Lung (tissue), 11 donors: ENCODE measurements at regions not wholly inside any gene's neighbourhood (a gene's known extent, or its start where the extent isn't known, plus 50 kb on each side); places are given as distances from the start of the nearest gene placed in this dataset.

Experiments
- ATAC-seq: fragments of 200-7000 bp; cut with Tn5 transposase; one replicate; pipeline ENCODE4 v1.9.1; 2020; ENCODE audit warnings: moderate number of reproducible peaks; ENCODE audit not compliant: insufficient read depth, low FRiP score
- DNase-seq, 3 donors: peaks; one replicate each; pipeline ENCODE4 v3.0.0-alpha.2; 2013 to 2017
- H3K27ac ChIP-seq, 2 donors: one replicate each; pipeline ENCODE4 v1.5.1; 2013; ENCODE audit warnings: mild to moderate bottlenecking in 2 of 2, moderate library complexity in 2 of 2, control low read depth in 1 of 2, inconsistent platforms in 1 of 2, low read depth in 1 of 2, low read length in 1 of 2
- H3K27me3 ChIP-seq, 3 donors: one replicate each; pipeline ENCODE4 v1.5.1; 2013; ENCODE audit warnings: low read length in 2 of 3; ENCODE audit not compliant: control insufficient read depth in 3 of 3, insufficient read depth in 3 of 3
- H3K36me3 ChIP-seq, 4 donors: one replicate each; pipeline ENCODE4 v1.5.1; 2013; ENCODE audit warnings: low read length in 4 of 4, mild to moderate bottlenecking in 1 of 4, moderate library complexity in 1 of 4; ENCODE audit not compliant: control insufficient read depth in 4 of 4, insufficient read depth in 4 of 4
- H3K4me1 ChIP-seq, 5 donors: one replicate each; pipeline ENCODE4 v1.5.1; 2013; ENCODE audit warnings: low read length in 5 of 5, mild to moderate bottlenecking in 2 of 5, moderate library complexity in 1 of 5; ENCODE audit not compliant: control insufficient read depth in 5 of 5, insufficient read depth in 5 of 5
- H3K4me3 ChIP-seq: one replicate; pipeline ENCODE4 v1.5.1; 2013; ENCODE audit warnings: mild to moderate bottlenecking, control low read depth, moderate library complexity
- H3K9ac ChIP-seq, 2 donors: one replicate each; pipeline ENCODE4 v1.5.1; 2013; ENCODE audit warnings: low read length in 2 of 2, control low read depth in 1 of 2; ENCODE audit not compliant: insufficient read depth in 1 of 2
- H3K9me3 ChIP-seq, 4 donors: one replicate each; pipeline ENCODE4 v1.5.1; 2013; ENCODE audit warnings: low read length in 3 of 4, mild to moderate bottlenecking in 1 of 4, moderate library complexity in 1 of 4; ENCODE audit not compliant: control insufficient read depth in 4 of 4, insufficient read depth in 3 of 4
- CTCF ChIP-seq: IDR thresholded peaks from 2 replicates; pipeline ENCODE4 v1.5.1; 2012; ENCODE audit warnings: mild to moderate bottlenecking; ENCODE audit errors: control extremely low read depth, extremely low read depth
- WGBS, 2 donors: extraction: QIAGEN DNeasy Blood & Tissue Kit; methylation state at CpG; one replicate each; pipeline ENCODE4 v1.1.7; 2013; 5-methylcytosine and 5-hydroxymethylcytosine counted together
- donor health status: control.
- donor health status: control.
- donor health status: Bipolar disorder and iron deficiency.
- donor health status: healthy.
- donor health status: DM: yes; HTN: yes; CAD: no.

GRCh38 chr19:46935066-46935663 is 74.4 kb downstream of the ARHGAP35 start:
- Histone ChIP-seq H3K36me3 (peaks cover 2 to 13% (median 4%) of the 10 kb centered on the region in 4 donors), H3K27me3 (no peaks in the 10 kb centered on the region), H3K9me3 (no peaks in the 10 kb centered on the region), H3K27ac (peak overlapping the region in 1 of 2 donors; percentile 45), H3K4me1 (peaks cover 0 to 19% (median 8%) of the 10 kb centered on the region in 5 donors), H3K4me3 (no peak overlapping the region), H3K9ac (no peak overlapping the region)
- ATAC-seq (no peak), DNase-seq (no peak)
- no peak for TF ChIP-seq CTCF
- 52 to 53% methylated on average over 7 of the region's 7 CpGs for WGBS, 2 donors

- ATAC-seq (no peak), DNase-seq (no peak)
- no peak for TF ChIP-seq CTCF
- no peak overlapping the region for H3K4me3 ChIP-seq
- peaks cover 0 to 10% (median 2%) of the 10 kb centered on the region in 4 donors for H3K36me3 ChIP-seq
- WGBS, 2 donors: 92 to 94% methylated on average over 10 of the region's 10 CpGs
- no peak overlapping the region for H3K27ac ChIP-seq
- peaks cover 12 to 22% (median 17%) of the 10 kb centered on the region in 5 donors for H3K4me1 ChIP-seq
- H3K9ac ChIP-seq: no peak overlapping the region
- no peaks in the 10 kb centered on the region for H3K9me3 ChIP-seq
- H3K27me3 ChIP-seq: no peaks in the 10 kb centered on the region
Measured at GRCh38 chr19:46943150-46943946, 76.3 kb upstream of the NPAS1 start.

- H3K4me3 ChIP-seq: no peak overlapping the region
- peaks cover 0 to 11% (median 2%) of the 10 kb centered on the region in 4 donors for H3K36me3 ChIP-seq
- no peak for TF ChIP-seq CTCF
- no peaks in the 10 kb centered on the region for H3K9me3 ChIP-seq
- peak overlapping the region in 1 of 2 donors; percentile 53 for H3K9ac ChIP-seq
- H3K4me1 ChIP-seq: peaks cover 12 to 22% (median 17%) of the 10 kb centered on the region in 5 donors
- 85 to 94% methylated on average over 5 of the region's 5 CpGs for WGBS, 2 donors
- ATAC-seq (no peak), DNase-seq (peak in 1 of 3 donors; percentile 17)
- H3K27ac ChIP-seq: peak overlapping the region in 1 of 2 donors; percentile 67
- H3K27me3 ChIP-seq: no peaks in the 10 kb centered on the region
Measured at GRCh38 chr19:46944123-46944748, 75.4 kb upstream of the NPAS1 start.
